Esophagus muscularis mucosa (tissue), 4 donors: ENCODE measurements at regions not wholly inside any gene's neighbourhood (a gene's known extent, or its start where the extent isn't known, plus 50 kb on each side); places are given as distances from the start of the nearest gene placed in this dataset.
A peak's percentile ranks its signal among the peaks of the same experiment; 100 is the strongest.

Source experiments
- DNase-seq: peaks from one replicate; pipeline ENCODE4 v3.0.0-alpha.2; 2017; ENCODE audit errors: extremely low spot score
- H3K27ac ChIP-seq, 4 donors: fragments of 200-600 bp; sonication (generic); replicated peaks in 1 of 4; 1 replicate in 3 of 4; 2 replicates in 1 of 4; pipeline ENCODE4 v1.5.1; 2016 to 2019; ENCODE audit warnings: mild to moderate bottlenecking in 1 of 4
- H3K27me3 ChIP-seq, 4 donors: fragments of 200-600 bp; sonication (generic); one replicate each; pipeline versions ENCODE4 v1.5.1 to v1.6.0; 2016 to 2019
- H3K36me3 ChIP-seq, 4 donors: fragments of 200-600 bp; sonication (generic); one replicate each; pipeline ENCODE4 v1.5.1; 2016 to 2019
- H3K4me1 ChIP-seq, 4 donors: fragments of 200-600 bp; sonication (generic); one replicate each; pipeline ENCODE4 v1.5.1; 2016 to 2019
- H3K4me3 ChIP-seq, 4 donors: fragments of 200-600 bp; sonication (generic); 1 replicate in 2 of 4; 2 replicates in 2 of 4; pipeline ENCODE4 v1.5.1; 2016 to 2019; ENCODE audit warnings: mild to moderate bottlenecking in 4 of 4, moderate library complexity in 1 of 4
- H3K9me3 ChIP-seq, 4 donors: fragments of 200-600 bp; sonication (generic); 1 replicate in 3 of 4; 2 replicates in 1 of 4; pipeline ENCODE4 v1.5.1; 2016 to 2019
- CTCF ChIP-seq, 3 experiments: fragments of 200-600 bp in 2 of 3; fragments of 450-650 bp in 1 of 3; sonication (generic) in 2 of 3; IDR thresholded peaks; one replicate each; pipeline ENCODE4 v1.5.1; 2017 to 2019; ENCODE audit warnings: antibody characterized with exemption in 3 of 3, mild to moderate bottlenecking in 2 of 3, moderate library complexity in 1 of 3
- EP300 ChIP-seq: sonication (generic); formaldehyde crosslinking; IDR thresholded peaks from one replicate; pipeline ENCODE4 v1.6.1; 2017; ENCODE audit warnings: antibody characterized with exemption
- POLR2A ChIP-seq: fragments of 450-650 bp; IDR thresholded peaks from one replicate; pipeline ENCODE4 v1.6.1; 2017; ENCODE audit warnings: antibody characterized with exemption, moderate library complexity, mild to moderate bottlenecking, low read depth
- POLR2AphosphoS5 ChIP-seq, 2 donors: sonication (generic); formaldehyde crosslinking; IDR thresholded peaks; one replicate each; pipeline ENCODE4 v1.6.1; 2017; ENCODE audit warnings: antibody characterized with exemption in 2 of 2
- WGBS: methylation state at CpG from one replicate; pipeline ENCODE4 v1.1.5; 2018; 5-methylcytosine and 5-hydroxymethylcytosine counted together
- intact Hi-C: fragments of 100-400 bp; cut with DNase I; formaldehyde crosslinking; loops from one replicate; pipeline ENCODE4 v1.15.1; 2023

- no peaks in the 10 kb centered on the region for H3K36me3 ChIP-seq
- H3K9me3 ChIP-seq: peaks cover 0 to 5% (median 2%) of the 10 kb centered on the region in 4 donors
- H3K4me3 ChIP-seq: no peak overlapping the region
- TF ChIP-seq EP300: no peak
- TF ChIP-seq POLR2A: no peak
- TF ChIP-seq CTCF (IDR thresholded peaks at IDR 0.05): no peak
- TF ChIP-seq POLR2AphosphoS5 (IDR thresholded peaks at IDR 0.05): no peak
- no peak for DNase-seq
- no peak overlapping the region for H3K27ac ChIP-seq
- H3K4me1 ChIP-seq: no peaks in the 10 kb centered on the region
- WGBS: 27% methylated on average over 1 of the region's 1 CpG
- intact Hi-C loops: no loop called here
- H3K27me3 ChIP-seq: no peaks in the 10 kb centered on the region
Measured at GRCh38 chr2:122445003-122445402, 689.6 kb downstream of the TSN start.

GRCh38 chr2:122446761-122447160 lies 691.3 kb downstream of the TSN start:
- intact Hi-C loops: no loop called here
- Histone ChIP-seq H3K36me3 (no peaks in the 10 kb centered on the region), H3K27ac (no peak overlapping the region), H3K9me3 (peaks cover 0 to 6% (median 4%) of the 10 kb centered on the region in 4 donors), H3K4me1 (no peaks in the 10 kb centered on the region), H3K4me3 (no peak overlapping the region), H3K27me3 (no peaks in the 10 kb centered on the region)
- no peak for DNase-seq
- TF ChIP-seq EP300 (no peak), POLR2A (no peak), CTCF (IDR thresholded peaks at IDR 0.05) (no peak), POLR2AphosphoS5 (IDR thresholded peaks at IDR 0.05) (no peak)
- 75% methylated on average over 4 of the region's 4 CpGs for WGBS

- TF ChIP-seq POLR2A (no peak), EP300 (no peak), POLR2AphosphoS5 (IDR thresholded peaks at IDR 0.05) (no peak), CTCF (IDR thresholded peaks at IDR 0.05) (no peak)
- Histone ChIP-seq H3K27ac (no peak overlapping the region), H3K4me1 (no peaks in the 10 kb centered on the region), H3K9me3 (peaks cover 0 to 6% (median 4%) of the 10 kb centered on the region in 4 donors), H3K4me3 (no peak overlapping the region), H3K27me3 (no peaks in the 10 kb centered on the region), H3K36me3 (no peaks in the 10 kb centered on the region)
- WGBS: 87% methylated on average over 2 of the region's 2 CpGs
- no peak for DNase-seq
- intact Hi-C loops: no loop called here
Measured at GRCh38 chr2:122447237-122447636, 691.8 kb downstream of the TSN start.

- intact Hi-C loops: no loop called here
- H3K9me3 ChIP-seq: peaks cover 0 to 28% (median 14%) of the 10 kb centered on the region in 4 donors
- H3K36me3 ChIP-seq: no peaks in the 10 kb centered on the region
- WGBS: 66% methylated on average over 4 of the region's 4 CpGs
- no peak for DNase-seq
- no peak overlapping the region for H3K4me3 ChIP-seq
- H3K27me3 ChIP-seq: no peaks in the 10 kb centered on the region
- TF ChIP-seq EP300 (no peak), CTCF (IDR thresholded peaks at IDR 0.05) (peak in 2 of 3 experiments; percentile 10 to 17), POLR2A (no peak), POLR2AphosphoS5 (IDR thresholded peaks at IDR 0.05) (no peak)
- H3K4me1 ChIP-seq: no peaks in the 10 kb centered on the region
- no peak overlapping the region for H3K27ac ChIP-seq
Measured at GRCh38 chr2:122451040-122451439, 695.6 kb downstream of the TSN start.

- 74% methylated on average over 1 of the region's 1 CpG for WGBS
- Histone ChIP-seq H3K36me3 (no peaks in the 10 kb centered on the region), H3K9me3 (peaks cover 0 to 28% (median 14%) of the 10 kb centered on the region in 4 donors), H3K27me3 (no peaks in the 10 kb centered on the region), H3K4me1 (no peaks in the 10 kb centered on the region), H3K4me3 (no peak overlapping the region), H3K27ac (no peak overlapping the region)
- no peak for TF ChIP-seq EP300
- no peak for TF ChIP-seq CTCF (IDR thresholded peaks at IDR 0.05)
- no peak for TF ChIP-seq POLR2A
- no peak for TF ChIP-seq POLR2AphosphoS5 (IDR thresholded peaks at IDR 0.05)
- no peak for DNase-seq
- intact Hi-C loops: no loop called here
Measured at GRCh38 chr2:122451697-122452096, 696.2 kb downstream of the TSN start.
